MCF 10A (cell line): ENCODE measurements at regions not wholly inside any gene's neighbourhood (a gene's known extent, or its start where the extent isn't known, plus 50 kb on each side); places are given as distances from the start of the nearest gene placed in this dataset.

Source experiments
- BruUV-seq: library from RNA; stranded (reverse); fragments of 400-500 nt; replicated peaks from 2 replicates; lab custom pipeline; 2021; lab: Mats Ljungman, UMichigan
- CTCF ChIA-PET: fragments of 300-600 bp; sonication (Branson Sonifier 250); formaldehyde crosslinking; extraction: SDS; loops from one replicate; lab custom pipeline; 2021; ENCODE audit warnings: antibody characterized with exemption, inconsistent platforms; lab: Yijun Ruan, JAX
- POLR2A ChIA-PET: fragments of 300-600, 350-650 bp; sonication (Branson Sonifier 250); formaldehyde crosslinking; extraction: SDS; loops from one replicate; lab custom pipeline; 2020; ENCODE audit warnings: antibody characterized with exemption, inconsistent platforms; lab: Yijun Ruan, JAX
- DNase-seq: peaks from one replicate; pipeline ENCODE4 v3.0.0-alpha.2; 2018; ENCODE audit not compliant: unreplicated experiment
- H3K27ac Mint-ChIP-seq: one replicate; pipeline ENCODE4 v1.8.0; 2022; ENCODE audit warnings: mild to moderate bottlenecking, low read depth, mixed read lengths; ENCODE audit not compliant: unreplicated experiment
- H3K27me3 Mint-ChIP-seq: one replicate; pipeline ENCODE4 v1.8.0; 2022; ENCODE audit warnings: mixed read lengths; ENCODE audit not compliant: insufficient read depth, unreplicated experiment
- H3K36me3 Mint-ChIP-seq: one replicate; pipeline ENCODE4 v1.8.0; 2022; ENCODE audit warnings: mild to moderate bottlenecking, moderate library complexity, mixed read lengths; ENCODE audit not compliant: insufficient read depth, unreplicated experiment
- H3K4me1 Mint-ChIP-seq: one replicate; pipeline ENCODE4 v1.8.0; 2022; ENCODE audit warnings: mixed read lengths; ENCODE audit not compliant: insufficient read depth, unreplicated experiment
- H3K4me3 Mint-ChIP-seq: one replicate; pipeline ENCODE4 v1.8.0; 2022; ENCODE audit warnings: mild to moderate bottlenecking, moderate library complexity, mixed read lengths; ENCODE audit not compliant: unreplicated experiment
- H3K9me3 Mint-ChIP-seq: one replicate; pipeline ENCODE4 v1.8.0; 2022; ENCODE audit warnings: mixed read lengths; ENCODE audit not compliant: unreplicated experiment
- intact Hi-C: fragments of 100-400 bp; cut with micrococcal nuclease; formaldehyde crosslinking; loops from 2 replicates; pipeline ENCODE4 v1.14.1; 2022
- TF ChIP-seq, protein P1 (sequence below): fragments of 200-600 bp; IDR thresholded peaks from one replicate; pipeline ENCODE4 v1.8.0; 2022; ENCODE audit warnings: antibody characterized with exemption, mild to moderate bottlenecking; ENCODE audit not compliant: unreplicated experiment

DNA sequence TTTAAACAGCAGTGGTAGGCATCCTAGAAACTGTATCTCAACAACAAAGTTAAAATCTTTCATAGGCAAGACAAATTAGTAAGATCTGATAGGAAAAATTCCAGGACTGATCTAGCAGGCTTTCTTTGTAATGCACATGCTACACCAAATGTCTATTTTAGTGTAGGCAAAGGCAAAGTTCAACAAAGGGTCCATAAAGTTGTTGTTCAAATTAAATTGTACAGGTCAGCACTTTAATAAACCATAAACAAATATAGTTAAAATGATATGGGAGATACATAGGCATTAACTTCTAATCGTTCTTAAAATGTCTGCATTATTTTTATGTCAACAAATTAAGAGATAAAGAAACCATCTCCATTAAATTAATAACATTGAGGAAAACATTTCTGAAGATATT, 413.0 kb downstream of the TUSC7 start:
- POLR2A ChIA-PET = no interaction called here
- BruUV-seq = no TSS peak
- no peak overlapping the region for H3K4me3 Mint-ChIP-seq
- no peak for DNase-seq
- no peak overlapping the region for H3K27ac Mint-ChIP-seq
- peaks cover 76% of the 10 kb centered on the region for H3K27me3 Mint-ChIP-seq
- intact Hi-C loops = no loop called here
- H3K36me3 Mint-ChIP-seq = no peaks in the 10 kb centered on the region
- no peaks in the 10 kb centered on the region for H3K9me3 Mint-ChIP-seq
- CTCF ChIA-PET = no interaction called here
- TF ChIP-seq, protein P1, sequence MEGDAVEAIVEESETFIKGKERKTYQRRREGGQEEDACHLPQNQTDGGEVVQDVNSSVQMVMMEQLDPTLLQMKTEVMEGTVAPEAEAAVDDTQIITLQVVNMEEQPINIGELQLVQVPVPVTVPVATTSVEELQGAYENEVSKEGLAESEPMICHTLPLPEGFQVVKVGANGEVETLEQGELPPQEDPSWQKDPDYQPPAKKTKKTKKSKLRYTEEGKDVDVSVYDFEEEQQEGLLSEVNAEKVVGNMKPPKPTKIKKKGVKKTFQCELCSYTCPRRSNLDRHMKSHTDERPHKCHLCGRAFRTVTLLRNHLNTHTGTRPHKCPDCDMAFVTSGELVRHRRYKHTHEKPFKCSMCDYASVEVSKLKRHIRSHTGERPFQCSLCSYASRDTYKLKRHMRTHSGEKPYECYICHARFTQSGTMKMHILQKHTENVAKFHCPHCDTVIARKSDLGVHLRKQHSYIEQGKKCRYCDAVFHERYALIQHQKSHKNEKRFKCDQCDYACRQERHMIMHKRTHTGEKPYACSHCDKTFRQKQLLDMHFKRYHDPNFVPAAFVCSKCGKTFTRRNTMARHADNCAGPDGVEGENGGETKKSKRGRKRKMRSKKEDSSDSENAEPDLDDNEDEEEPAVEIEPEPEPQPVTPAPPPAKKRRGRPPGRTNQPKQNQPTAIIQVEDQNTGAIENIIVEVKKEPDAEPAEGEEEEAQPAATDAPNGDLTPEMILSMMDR = no peak
- H3K4me1 Mint-ChIP-seq = no peaks in the 10 kb centered on the region

DNA sequence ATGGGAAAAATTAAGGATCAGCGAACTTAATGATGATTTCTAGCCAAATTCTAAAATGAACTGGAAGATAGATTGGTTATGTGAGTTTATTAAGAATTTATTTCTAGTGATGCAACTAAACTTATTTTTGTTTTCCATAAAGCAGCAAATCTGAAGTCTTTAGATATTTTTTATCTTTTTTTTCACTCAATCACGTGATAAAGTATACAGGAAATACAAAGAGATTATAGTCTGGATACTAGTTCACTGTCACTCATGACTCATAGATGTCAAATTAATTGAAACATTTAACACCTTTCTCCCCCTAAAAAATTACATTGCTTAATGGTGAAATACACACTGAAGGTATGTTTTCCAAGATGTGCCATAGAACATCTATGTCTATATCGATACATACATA, 416.9 kb downstream of the TUSC7 start:
- DNase-seq = no peak
- no peaks in the 10 kb centered on the region for H3K36me3 Mint-ChIP-seq
- no peaks in the 10 kb centered on the region for H3K4me1 Mint-ChIP-seq
- ChIA-PET CTCF (no interaction called here), POLR2A (no interaction called here)
- no peaks in the 10 kb centered on the region for H3K9me3 Mint-ChIP-seq
- no peak overlapping the region for H3K4me3 Mint-ChIP-seq
- TF ChIP-seq, protein P1 = no peak
- no TSS peak for BruUV-seq
- H3K27me3 Mint-ChIP-seq = peaks cover 86% of the 10 kb centered on the region
- no peak overlapping the region for H3K27ac Mint-ChIP-seq
- intact Hi-C loops = no loop called here

DNA sequence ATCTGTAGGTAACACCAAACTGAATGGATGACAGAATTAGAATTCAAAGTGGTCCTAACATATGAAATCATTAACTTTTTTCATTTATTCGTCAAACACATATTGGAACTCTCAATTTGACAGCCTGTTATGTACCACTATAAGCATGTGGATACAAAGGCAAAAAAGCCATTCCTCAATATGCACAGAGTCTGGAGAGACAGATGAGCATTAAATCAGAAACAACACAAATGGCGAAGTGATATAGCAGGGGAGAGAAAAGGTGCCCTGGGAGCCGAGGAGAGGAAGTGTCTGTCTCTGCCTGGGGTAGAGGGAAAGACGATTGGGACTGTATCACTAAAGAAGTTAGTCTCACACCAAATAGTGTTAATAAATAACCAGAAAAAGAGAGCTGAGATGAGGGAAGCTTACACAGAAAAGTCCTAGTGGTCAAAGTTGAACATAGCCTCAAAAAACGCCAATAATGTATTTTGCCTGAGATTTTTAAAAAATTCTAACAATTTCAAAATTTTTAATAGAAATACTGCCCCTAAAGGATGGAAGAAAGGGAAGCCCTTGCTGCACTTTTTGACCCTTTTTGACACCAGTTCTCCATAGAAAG, 417.5 kb downstream of the TUSC7 start:
- intact Hi-C loops = no loop called here
- no peak overlapping the region for H3K27ac Mint-ChIP-seq
- H3K4me3 Mint-ChIP-seq = no peak overlapping the region
- DNase-seq = no peak
- H3K27me3 Mint-ChIP-seq = peaks cover 88% of the 10 kb centered on the region
- ChIA-PET POLR2A (interaction anchor here (0.7 kb wide), 1 partner anchor 60 kb away, joined by 3 read pairs; no protein-coding TSS in a partner anchor), CTCF (no interaction called here)
- H3K9me3 Mint-ChIP-seq = no peaks in the 10 kb centered on the region
- TF ChIP-seq, protein P1 = no peak
- H3K4me1 Mint-ChIP-seq = no peaks in the 10 kb centered on the region
- H3K36me3 Mint-ChIP-seq = no peaks in the 10 kb centered on the region
- no TSS peak for BruUV-seq

DNA sequence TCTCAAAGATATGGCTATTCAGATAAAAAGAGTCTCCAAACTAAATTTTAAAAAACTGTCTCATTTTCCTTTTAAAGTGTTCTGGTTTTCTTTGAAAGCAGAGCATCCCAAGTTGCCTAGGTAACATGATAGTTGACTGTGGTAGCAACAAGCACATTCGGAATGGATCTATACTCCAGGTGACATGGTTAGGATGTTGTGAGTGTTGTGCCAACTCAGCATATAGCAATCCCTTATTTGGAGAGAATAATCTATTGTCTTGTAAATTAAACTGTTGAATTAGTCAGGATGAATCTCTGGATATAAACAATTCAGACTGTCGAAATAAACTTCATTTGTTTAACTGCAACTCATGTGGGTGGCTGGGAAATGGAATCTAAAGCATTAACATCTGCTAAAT, 418.6 kb downstream of the TUSC7 start:
- intact Hi-C loops = no loop called here
- BruUV-seq = no TSS peak
- H3K27ac Mint-ChIP-seq = no peak overlapping the region
- H3K27me3 Mint-ChIP-seq = peaks cover 77% of the 10 kb centered on the region
- ChIA-PET CTCF (no interaction called here), POLR2A (interaction anchor here (0.7 kb wide), 1 partner anchor 9 kb away, joined by 3 read pairs; no protein-coding TSS in a partner anchor)
- H3K4me1 Mint-ChIP-seq = no peaks in the 10 kb centered on the region
- H3K36me3 Mint-ChIP-seq = no peaks in the 10 kb centered on the region
- TF ChIP-seq, protein P1 = no peak
- no peak for DNase-seq
- H3K4me3 Mint-ChIP-seq = no peak overlapping the region
- H3K9me3 Mint-ChIP-seq = no peaks in the 10 kb centered on the region
